A549 (cell line): ENCODE measurements at regions not wholly inside any gene's neighbourhood (a gene's known extent, or its start where the extent isn't known, plus 50 kb on each side); places are given as distances from the start of the nearest gene placed in this dataset.

Experiments
- ATAC-seq, 2 experiments: fragments of 200-7000 bp in 1 of 2; fragments of >200 bp in 1 of 2; cut with Nextera tagmentation in 1 of 2; cut with Tn5 transposase in 1 of 2; 3 replicates each; pipeline versions ENCODE4 v1.8.0 to v1.9.1; 2018 to 2020; ENCODE audit warnings: mild to moderate bottlenecking in 1 of 2, moderate library complexity in 1 of 2
- CTCF ChIA-PET: fragments of 300-600 bp; sonication (Branson Sonifier 250); formaldehyde crosslinking; extraction: SDS; loops from one replicate; lab custom pipeline; 2021; ENCODE audit warnings: antibody characterized with exemption, inconsistent platforms; lab: Yijun Ruan, JAX
- POLR2A ChIA-PET: fragments of 350-600 bp; formaldehyde crosslinking; extraction: SDS; loops from one replicate; lab custom pipeline; 2021; ENCODE audit warnings: antibody characterized with exemption, inconsistent platforms; lab: Yijun Ruan, JAX
- DNase-seq, 2 experiments: peaks; one replicate each; pipeline versions ENCODE4 v3.0.0 to v3.0.0-alpha.2; 2011 to 2016; ENCODE audit warnings: low read depth in 1 of 2, low spot score in 1 of 2
- FAIRE-seq: peaks from 2 replicates; lab custom pipeline; 2011; peaks lifted over from hg19 to GRCh38; lab: Jason Lieb, UNC
- H3K27ac ChIP-seq, 2 experiments: fragments of >200 bp; sonication (Bioruptor Twin); formaldehyde crosslinking; 3 replicates each; pipeline ENCODE4 v1.5.1; 2016 to 2017
- H3K4me1 ChIP-seq: fragments of >200 bp; sonication (Bioruptor Twin); formaldehyde crosslinking; 3 replicates; pipeline ENCODE4 v1.6.1; 2016
- H3K4me2 ChIP-seq: fragments of >200 bp; sonication (Bioruptor Twin); formaldehyde crosslinking; 3 replicates; pipeline ENCODE4 v1.6.1; 2016
- H3K4me3 ChIP-seq: fragments of >200 bp; sonication (Bioruptor Twin); formaldehyde crosslinking; 3 replicates; pipeline ENCODE4 v1.5.1; 2016
- H3K9me3 ChIP-seq: fragments of >200 bp; sonication (Bioruptor Twin); formaldehyde crosslinking; 3 replicates; pipeline ENCODE4 v1.6.1; 2016
- BHLHE40 ChIP-seq: IDR thresholded peaks from 2 replicates; pipeline ENCODE4 v1.6.1; 2012; ENCODE audit warnings: low read depth, low read length, inconsistent platforms
- CBX2 ChIP-seq: fragments of 200-600 bp; sonication (generic); IDR thresholded peaks from 2 replicates; pipeline ENCODE4 v1.6.1; 2016; ENCODE audit warnings: low read depth, mild to moderate bottlenecking, borderline replicate concordance
- CBX8 ChIP-seq: fragments of 200-600 bp; sonication (generic); IDR thresholded peaks from 2 replicates; pipeline ENCODE4 v1.6.1; 2016
- CHD4 ChIP-seq: fragments of 200-600 bp; sonication (generic); IDR thresholded peaks from 2 replicates; pipeline ENCODE4 v1.6.1; 2016; ENCODE audit warnings: antibody characterized with exemption, mild to moderate bottlenecking, borderline replicate concordance
- EP300 ChIP-seq, 2 experiments: fragments of >200 bp; sonication (Bioruptor Twin); formaldehyde crosslinking; IDR thresholded peaks; 2 replicates in 1 of 2; 3 replicates in 1 of 2; pipeline ENCODE4 v1.6.1; 2016 to 2017
- FOSB ChIP-seq: fragments of 250-450 bp; sonication (Bioruptor Pico); IDR thresholded peaks from 2 replicates; pipeline ENCODE4 v1.5.0; 2020; ENCODE audit warnings: mild to moderate bottlenecking, moderate library complexity
- HDAC2 ChIP-seq: fragments of 200-600 bp; sonication (generic); IDR thresholded peaks from 2 replicates; pipeline ENCODE4 v1.6.1; 2016
- HEYL ChIP-seq: fragments of 250-450 bp; sonication (Bioruptor Pico); IDR thresholded peaks from 2 replicates; pipeline ENCODE4 v1.8.0; 2021; ENCODE audit warnings: mild to moderate bottlenecking, moderate library complexity
- JUN ChIP-seq, 2 experiments: fragments of >200 bp; sonication (Bioruptor Twin); formaldehyde crosslinking; IDR thresholded peaks; 2 replicates in 1 of 2; 3 replicates in 1 of 2; pipeline ENCODE4 v1.6.1; 2016 to 2017
- JUNB ChIP-seq: fragments of >200 bp; sonication (Bioruptor Twin); formaldehyde crosslinking; IDR thresholded peaks from 2 replicates; pipeline ENCODE4 v1.6.1; 2016
- KDM1A ChIP-seq: fragments of 200-600 bp; sonication (generic); IDR thresholded peaks from 2 replicates; pipeline ENCODE4 v1.6.1; 2016; ENCODE audit warnings: low read depth, mild to moderate bottlenecking
- KDM5A ChIP-seq: fragments of 200-600 bp; sonication (generic); IDR thresholded peaks from 2 replicates; pipeline ENCODE4 v1.6.1; 2016; ENCODE audit warnings: antibody characterized with exemption, mild to moderate bottlenecking
- MAZ ChIP-seq: fragments of 150-350 bp; IDR thresholded peaks from 2 replicates; pipeline ENCODE4 v1.6.1; 2014; ENCODE audit warnings: antibody characterized with exemption, low read depth, low read length, borderline replicate concordance
- MYC ChIP-seq: IDR thresholded peaks from 2 replicates; pipeline ENCODE4 v1.6.1; 2012; ENCODE audit warnings: mild to moderate bottlenecking, inconsistent platforms, low read length, improper control_type of control experiment, borderline replicate concordance
- NFE2L2 ChIP-seq: fragments of 150-350 bp; conservative IDR thresholded peaks from 2 replicates; pipeline ENCODE4 v1.6.1; 2014; ENCODE audit warnings: low read length
- RARB ChIP-seq: fragments of 250-450 bp; sonication (Bioruptor Pico); IDR thresholded peaks from 2 replicates; pipeline ENCODE4 v1.8.0; 2021; ENCODE audit warnings: mild to moderate bottlenecking, moderate library complexity
- RCOR1 ChIP-seq: fragments of 150-350 bp; IDR thresholded peaks from 2 replicates; pipeline ENCODE4 v1.6.1; 2014; ENCODE audit warnings: antibody characterized with exemption, low read length, low read depth
- SMC3 ChIP-seq: fragments of >200 bp; sonication (Bioruptor Twin); formaldehyde crosslinking; IDR thresholded peaks from 3 replicates; pipeline ENCODE4 v1.6.1; 2018; ENCODE audit warnings: inconsistent platforms
- TFCP2L1 ChIP-seq: fragments of 250-450 bp; sonication (Bioruptor Pico); IDR thresholded peaks from 2 replicates; pipeline ENCODE4 v1.5.0; 2021; ENCODE audit warnings: mild to moderate bottlenecking
- TP53 ChIP-seq: fragments of 250-450 bp; sonication (Bioruptor Pico); IDR thresholded peaks from 2 replicates; pipeline ENCODE4 v1.5.0; 2021; ENCODE audit warnings: mild to moderate bottlenecking, moderate library complexity
- ZC3H11A ChIP-seq: fragments of 450-650 bp; IDR thresholded peaks from 2 replicates; pipeline ENCODE4 v1.6.1; 2014; ENCODE audit warnings: antibody characterized with exemption, mild to moderate bottlenecking
- ZFP36 ChIP-seq: fragments of 450-650 bp; IDR thresholded peaks from 2 replicates; pipeline ENCODE4 v1.6.1; 2014; ENCODE audit warnings: borderline replicate concordance; ENCODE audit not compliant: partially characterized antibody
- ZNF302 ChIP-seq: fragments of 250-450 bp; sonication (Bioruptor Pico); IDR thresholded peaks from 2 replicates; pipeline ENCODE4 v1.9.0; 2021; ENCODE audit warnings: inconsistent platforms, mild to moderate bottlenecking, moderate library complexity
- WGBS: methylation state at CpG from one replicate; pipeline ENCODE4 v1.1.6; 2017; ENCODE audit errors: missing lambda C conversion rate; 5-methylcytosine and 5-hydroxymethylcytosine counted together
- TF ChIP-seq, protein P1 (sequence below): fragments of >200 bp; sonication (Bioruptor Twin); formaldehyde crosslinking; IDR thresholded peaks from 2 replicates; pipeline ENCODE4 v1.6.1; 2016
- TF ChIP-seq, protein P2 (sequence below): IDR thresholded peaks from 2 replicates; pipeline ENCODE4 v1.6.1; 2012; ENCODE audit warnings: low read depth, borderline replicate concordance
- TF ChIP-seq, protein P3 (sequence below): IDR thresholded peaks from 2 replicates; pipeline ENCODE4 v1.6.1; 2012
- TF ChIP-seq, protein P4 (sequence below): IDR thresholded peaks from 2 replicates; pipeline ENCODE4 v1.6.1; 2012
- TF ChIP-seq, protein P5 (sequence below): fragments of 150-350 bp; IDR thresholded peaks from 2 replicates; pipeline ENCODE4 v1.6.1; 2014; ENCODE audit warnings: low read depth, mild to moderate bottlenecking, low read length

DNA sequence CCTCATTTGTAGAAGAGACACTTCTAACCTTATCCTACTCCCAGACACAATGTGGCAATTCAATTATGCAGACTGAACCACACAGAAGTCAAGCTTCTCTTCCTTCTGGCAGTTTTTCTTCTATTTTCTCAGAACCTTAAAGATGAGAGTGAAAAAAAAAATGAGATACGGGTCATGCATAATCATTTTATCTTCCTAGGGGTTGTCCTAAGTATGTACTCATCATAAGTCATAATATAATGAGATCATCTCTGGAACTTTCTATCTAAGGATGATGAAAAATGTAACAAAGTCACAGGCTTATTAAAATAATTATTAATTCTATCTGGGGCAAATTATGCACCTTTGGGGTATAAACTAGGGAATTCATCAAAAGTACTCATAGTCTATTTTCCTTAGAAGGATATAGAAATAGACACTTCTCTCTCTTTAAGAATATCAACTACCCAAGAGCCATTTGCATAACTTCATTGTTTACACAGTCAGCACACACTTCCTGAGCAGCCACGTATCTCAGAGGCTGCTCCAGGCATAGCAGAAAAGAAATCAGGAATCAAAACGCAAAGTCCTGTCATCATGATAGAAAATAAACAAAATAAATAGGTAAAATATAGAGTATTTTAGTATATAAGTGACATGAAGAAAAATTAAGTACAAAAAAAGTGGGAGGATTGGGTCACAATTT, 345.9 kb upstream of the SPHKAP start:
- POLR2A ChIA-PET = no interaction called here
- no peak for ATAC-seq
- no peaks in the 10 kb centered on the region for H3K9me3 ChIP-seq
- TF ChIP-seq, protein P1, sequence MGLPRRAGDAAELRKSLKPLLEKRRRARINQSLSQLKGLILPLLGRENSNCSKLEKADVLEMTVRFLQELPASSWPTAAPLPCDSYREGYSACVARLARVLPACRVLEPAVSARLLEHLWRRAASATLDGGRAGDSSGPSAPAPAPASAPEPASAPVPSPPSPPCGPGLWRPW = no peak
- TF ChIP-seq, protein P2, sequence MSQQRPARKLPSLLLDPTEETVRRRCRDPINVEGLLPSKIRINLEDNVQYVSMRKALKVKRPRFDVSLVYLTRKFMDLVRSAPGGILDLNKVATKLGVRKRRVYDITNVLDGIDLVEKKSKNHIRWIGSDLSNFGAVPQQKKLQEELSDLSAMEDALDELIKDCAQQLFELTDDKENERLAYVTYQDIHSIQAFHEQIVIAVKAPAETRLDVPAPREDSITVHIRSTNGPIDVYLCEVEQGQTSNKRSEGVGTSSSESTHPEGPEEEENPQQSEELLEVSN = no peak
- no peak for TF ChIP-seq TP53 (CRISPR knock-in tag)
- TF ChIP-seq MAZ = no peak
- no peak for TF ChIP-seq FOSB (CRISPR knock-in tag)
- TF ChIP-seq BHLHE40 = no peak
- TF ChIP-seq RCOR1 = no peak
- no peak for TF ChIP-seq HDAC2
- TF ChIP-seq, protein P3, sequence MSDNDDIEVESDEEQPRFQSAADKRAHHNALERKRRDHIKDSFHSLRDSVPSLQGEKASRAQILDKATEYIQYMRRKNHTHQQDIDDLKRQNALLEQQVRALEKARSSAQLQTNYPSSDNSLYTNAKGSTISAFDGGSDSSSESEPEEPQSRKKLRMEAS = no peak
- no peak for TF ChIP-seq HEYL (CRISPR knock-in tag)
- no peak for TF ChIP-seq TFCP2L1 (CRISPR knock-in tag)
- TF ChIP-seq CBX2 = no peak
- no peak for TF ChIP-seq ZFP36
- TF ChIP-seq, protein P4, sequence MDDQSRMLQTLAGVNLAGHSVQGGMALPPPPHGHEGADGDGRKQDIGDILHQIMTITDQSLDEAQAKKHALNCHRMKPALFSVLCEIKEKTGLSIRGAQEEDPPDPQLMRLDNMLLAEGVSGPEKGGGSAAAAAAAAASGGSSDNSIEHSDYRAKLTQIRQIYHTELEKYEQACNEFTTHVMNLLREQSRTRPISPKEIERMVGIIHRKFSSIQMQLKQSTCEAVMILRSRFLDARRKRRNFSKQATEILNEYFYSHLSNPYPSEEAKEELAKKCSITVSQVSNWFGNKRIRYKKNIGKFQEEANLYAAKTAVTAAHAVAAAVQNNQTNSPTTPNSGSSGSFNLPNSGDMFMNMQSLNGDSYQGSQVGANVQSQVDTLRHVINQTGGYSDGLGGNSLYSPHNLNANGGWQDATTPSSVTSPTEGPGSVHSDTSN = no peak
- TF ChIP-seq, all 56 proteins: peak for 0
- 3% methylated on average over 3 of the region's 3 CpGs for WGBS
- H3K27ac ChIP-seq = no peak overlapping the region
- CTCF ChIA-PET = no interaction called here
- no peak for DNase-seq
- no peaks in the 10 kb centered on the region for H3K4me1 ChIP-seq
- no peak overlapping the region for H3K4me3 ChIP-seq
- FAIRE-seq = no peak
- H3K4me2 ChIP-seq = no peak overlapping the region

DNA sequence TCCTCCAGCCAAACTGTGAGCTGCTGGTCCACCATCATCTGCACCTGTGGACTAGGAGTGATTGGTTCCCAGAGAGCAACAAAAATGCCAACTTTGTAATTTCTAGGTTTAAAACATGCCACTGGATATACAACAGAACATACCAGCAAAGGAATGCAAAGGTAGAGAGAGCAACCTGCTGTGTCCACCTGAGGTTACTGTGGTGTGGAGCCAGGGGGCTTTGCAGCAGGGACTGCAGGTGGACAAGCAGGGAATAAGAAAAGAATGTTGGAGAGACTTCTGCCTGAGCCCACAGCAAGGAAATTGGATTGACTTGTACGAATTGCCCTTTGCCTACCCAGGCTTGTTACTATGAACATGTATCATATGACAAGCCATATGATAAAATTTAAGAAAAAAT, 345.2 kb upstream of the SPHKAP start:
- TF ChIP-seq MYC (no peak), KDM1A (no peak), HDAC2 (no peak), NFE2L2 (no peak), ZNF302 (CRISPR knock-in tag) (no peak)
- TF ChIP-seq, protein P5, sequence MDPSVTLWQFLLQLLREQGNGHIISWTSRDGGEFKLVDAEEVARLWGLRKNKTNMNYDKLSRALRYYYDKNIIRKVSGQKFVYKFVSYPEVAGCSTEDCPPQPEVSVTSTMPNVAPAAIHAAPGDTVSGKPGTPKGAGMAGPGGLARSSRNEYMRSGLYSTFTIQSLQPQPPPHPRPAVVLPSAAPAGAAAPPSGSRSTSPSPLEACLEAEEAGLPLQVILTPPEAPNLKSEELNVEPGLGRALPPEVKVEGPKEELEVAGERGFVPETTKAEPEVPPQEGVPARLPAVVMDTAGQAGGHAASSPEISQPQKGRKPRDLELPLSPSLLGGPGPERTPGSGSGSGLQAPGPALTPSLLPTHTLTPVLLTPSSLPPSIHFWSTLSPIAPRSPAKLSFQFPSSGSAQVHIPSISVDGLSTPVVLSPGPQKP = no peak
- TF ChIP-seq, all 56 proteins: peak for 0
- FAIRE-seq = no peak

DNA sequence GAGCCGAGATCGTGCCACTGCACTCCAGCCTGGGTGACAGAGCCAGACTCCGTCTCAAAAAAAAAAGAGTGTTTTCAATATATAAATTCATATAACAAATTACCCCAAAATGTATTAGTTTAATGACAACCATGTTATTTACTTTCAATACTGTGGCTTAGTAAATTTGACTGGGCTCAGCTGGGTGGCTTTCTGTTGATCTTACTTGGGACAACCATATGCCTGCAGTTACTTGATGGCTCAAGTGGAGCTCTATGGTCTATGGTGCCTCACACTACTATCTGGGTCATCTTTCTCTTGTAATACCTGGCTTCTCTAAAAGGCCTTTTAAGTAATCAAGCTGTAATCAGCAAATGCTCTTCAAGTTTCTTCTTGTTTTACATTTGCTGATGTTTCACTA, 341.5 kb upstream of the SPHKAP start:
- DNase-seq (no peak), FAIRE-seq (no peak), ATAC-seq (no peak)
- Histone ChIP-seq H3K4me3 (no peak overlapping the region), H3K9me3 (no peaks in the 10 kb centered on the region), H3K27ac (no peak overlapping the region), H3K4me1 (no peaks in the 10 kb centered on the region), H3K4me2 (no peak overlapping the region)
- WGBS = 29% methylated on average over 3 of the region's 3 CpGs
- CTCF ChIA-PET = no interaction called here
- TF ChIP-seq NFE2L2 (no peak), ZC3H11A (no peak), EP300 (IDR thresholded peaks at IDR 0.05) (no peak), CHD4 (no peak), JUNB (no peak), KDM5A (no peak), JUN (IDR thresholded peaks at IDR 0.05) (no peak), TFCP2L1 (CRISPR knock-in tag) (no peak), CBX8 (no peak), RCOR1 (no peak), RARB (no peak), SMC3 (no peak)
- TF ChIP-seq, protein P5 = no peak
- POLR2A ChIA-PET = no interaction called here

More for the DNA sequence above, 345.2 kb upstream of the SPHKAP start:
- Histone ChIP-seq H3K4me3 (no peak overlapping the region), H3K4me1 (no peaks in the 10 kb centered on the region), H3K4me2 (no peak overlapping the region), H3K9me3 (no peaks in the 10 kb centered on the region), H3K27ac (no peak overlapping the region)
- DNase-seq (no peak), ATAC-seq (no peak)
- POLR2A ChIA-PET = no interaction called here
- CTCF ChIA-PET = no interaction called here
- 0% methylated on average over 1 of the region's 1 CpG for WGBS
